Ammon's horn (tissue), 1 donor: ENCODE measurements at regions not wholly inside any gene's neighbourhood (a gene's known extent, or its start where the extent isn't known, plus 50 kb on each side); places are given as distances from the start of the nearest gene placed in this dataset.

ENCODE experiments used
- DNase-seq: peaks from one replicate; pipeline ENCODE4 v3.0.0-alpha.2; 2016; ENCODE audit warnings: low spot score

GRCh38 chr3:104832530-104832929 is 534.2 kb upstream of the ALCAM start:
- DNase-seq, result no peak

DNA sequence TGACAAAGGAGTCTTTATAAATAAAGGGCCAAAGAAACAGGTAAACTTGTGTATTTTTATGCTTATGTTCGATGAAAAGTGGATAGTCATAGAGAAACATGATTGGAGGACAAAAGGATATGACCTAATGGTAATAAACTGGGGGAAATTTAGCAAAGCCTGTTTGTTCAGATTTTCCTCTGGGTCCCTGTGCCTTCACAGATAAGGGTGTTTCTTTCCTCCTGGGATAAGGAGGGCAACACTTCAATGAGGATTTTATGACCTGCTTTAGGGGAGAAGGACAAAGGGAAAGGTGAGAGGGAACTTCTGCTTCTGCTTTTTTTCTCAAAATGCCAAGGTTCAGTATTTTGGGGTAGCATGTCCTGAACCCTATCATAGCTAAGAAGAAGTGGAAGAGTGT is 531.3 kb upstream of the ALCAM start:
- DNase-seq, result no peak

DNA sequence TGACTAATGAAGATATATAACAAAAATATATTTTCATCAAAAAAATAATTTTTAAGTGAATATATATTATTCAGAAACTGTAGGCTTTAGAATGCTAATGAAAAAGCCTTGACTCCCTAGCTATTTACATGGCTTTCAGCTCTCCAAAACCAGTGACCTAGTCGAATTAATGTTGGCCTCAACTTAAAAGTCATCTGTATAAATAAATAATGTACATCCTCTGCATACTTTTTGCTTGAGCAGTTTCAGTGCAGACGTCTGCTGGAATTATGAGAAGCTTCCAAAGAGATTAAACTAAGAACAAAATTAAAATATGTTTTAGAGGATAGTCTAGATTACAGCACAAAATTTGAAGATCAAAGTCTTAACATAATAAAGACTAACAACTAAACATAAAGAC is 520.4 kb upstream of the ALCAM start:
- no peak for DNase-seq

- no peak for DNase-seq
These were observed 517.6 kb upstream of the ALCAM start for GRCh38 chr3:104849070-104849469.

DNA sequence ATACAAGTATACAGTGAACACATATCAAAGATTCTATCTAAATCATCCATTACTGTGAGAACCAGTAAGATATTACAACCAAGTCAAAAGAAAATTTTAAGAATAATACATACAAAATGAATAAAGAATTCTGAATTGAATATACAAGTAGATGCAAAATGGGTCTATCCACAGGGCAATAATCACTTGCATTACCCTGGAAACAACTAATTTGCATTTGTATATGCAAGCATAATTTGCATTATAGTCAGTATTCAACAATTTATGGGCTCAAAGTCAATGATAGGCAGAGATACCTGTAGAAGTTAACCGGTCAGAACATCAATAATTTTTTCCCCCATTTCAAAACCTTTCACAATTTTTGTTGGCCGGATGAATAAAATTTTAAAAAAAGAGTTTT is 512.2 kb upstream of the ALCAM start:
- no peak for DNase-seq

GRCh38 chr3:104855702-104856101 is 511.0 kb upstream of the ALCAM start:
- DNase-seq, result no peak

GRCh38 chr3:104856741-104857140 is 510.0 kb upstream of the ALCAM start:
- DNase-seq, result no peak

DNA sequence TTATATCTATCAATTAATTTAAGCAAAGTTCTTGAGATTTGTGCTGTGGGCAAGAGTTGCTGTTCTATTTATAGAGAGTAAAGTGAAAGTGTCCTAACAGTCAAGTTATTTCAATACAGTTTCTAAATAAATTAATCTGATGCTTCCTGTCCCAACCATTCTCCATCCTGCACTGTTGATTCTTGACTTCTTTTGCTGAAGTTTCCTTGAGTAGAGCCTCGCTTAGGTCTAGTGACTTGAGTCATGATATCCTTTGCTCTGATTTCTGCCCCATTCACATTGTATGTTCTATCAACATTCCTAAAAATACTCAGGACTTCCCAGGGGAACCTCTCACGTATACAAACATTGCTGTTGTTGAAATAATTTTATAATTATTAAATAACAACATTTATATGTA is 498.4 kb upstream of the ALCAM start:
- DNase-seq, result no peak

DNA sequence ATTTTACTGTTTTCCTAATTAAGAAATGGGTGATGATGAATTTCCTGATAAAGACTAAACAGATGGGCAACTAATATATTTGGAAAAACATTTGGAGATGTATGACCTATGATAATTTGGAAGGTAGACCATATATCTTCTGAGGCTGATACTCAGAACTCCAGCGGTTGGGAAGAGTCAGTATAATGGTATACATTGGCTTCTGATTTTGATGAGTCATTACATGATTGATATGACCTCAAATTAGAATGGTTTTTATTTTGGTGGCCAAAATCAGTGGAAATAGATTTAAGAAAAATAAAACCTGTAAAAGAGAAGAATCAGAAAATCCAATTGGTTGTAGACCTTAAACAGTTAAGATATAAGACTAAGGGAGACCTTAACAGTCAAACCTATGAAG is 496.4 kb upstream of the ALCAM start:
- DNase-seq, result no peak

- DNase-seq, result no peak
These were observed 493.4 kb upstream of the ALCAM start for GRCh38 chr3:104873331-104873730.

DNA sequence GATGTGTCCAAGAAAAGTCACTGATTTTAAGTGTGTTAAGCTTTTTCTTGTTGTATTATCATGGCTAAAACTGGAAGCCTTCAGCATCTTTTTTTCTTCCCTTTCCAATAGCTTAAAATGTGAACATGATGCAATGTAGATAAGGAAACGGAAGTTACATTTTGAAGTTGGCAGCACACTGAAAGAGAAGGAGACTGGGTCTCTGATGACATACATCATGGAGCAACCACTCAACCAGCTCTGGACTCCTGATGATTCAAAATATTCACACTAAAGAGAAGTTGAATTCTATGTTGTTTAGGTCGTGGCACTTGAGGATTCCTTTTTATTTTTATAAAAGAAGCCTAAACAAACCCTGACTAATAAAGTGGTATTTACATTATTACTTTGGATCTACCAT is 488.3 kb upstream of the ALCAM start:
- DNase-seq, result no peak

GRCh38 chr3:104879919-104880318 is 486.8 kb upstream of the ALCAM start:
- no peak for DNase-seq

GRCh38 chr3:104885214-104885814 is 481.4 kb upstream of the ALCAM start:
- DNase-seq, result no peak

GRCh38 chr3:104886220-104886995 is 480.3 kb upstream of the ALCAM start:
- DNase-seq, result peak; percentile 13

DNA sequence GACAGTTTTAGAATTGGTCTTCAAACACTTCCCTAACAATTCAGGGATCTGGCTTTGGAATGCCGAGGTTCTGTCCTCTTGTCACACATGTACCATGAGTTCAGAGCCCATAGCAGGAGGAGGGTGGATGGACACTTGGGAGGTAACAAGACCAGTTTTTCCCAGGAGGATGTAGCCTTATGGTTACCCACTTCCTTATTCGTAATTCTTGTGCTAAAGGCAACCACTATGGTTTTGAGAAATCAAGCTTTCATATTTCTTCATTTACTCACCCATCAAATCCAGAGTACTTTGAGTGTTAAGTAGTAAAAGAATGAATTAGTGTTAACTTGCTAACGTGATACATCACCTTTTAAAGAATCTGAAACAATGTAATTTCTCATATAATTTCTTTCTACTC is 479.6 kb upstream of the ALCAM start:
- DNase-seq, result no peak

DNA sequence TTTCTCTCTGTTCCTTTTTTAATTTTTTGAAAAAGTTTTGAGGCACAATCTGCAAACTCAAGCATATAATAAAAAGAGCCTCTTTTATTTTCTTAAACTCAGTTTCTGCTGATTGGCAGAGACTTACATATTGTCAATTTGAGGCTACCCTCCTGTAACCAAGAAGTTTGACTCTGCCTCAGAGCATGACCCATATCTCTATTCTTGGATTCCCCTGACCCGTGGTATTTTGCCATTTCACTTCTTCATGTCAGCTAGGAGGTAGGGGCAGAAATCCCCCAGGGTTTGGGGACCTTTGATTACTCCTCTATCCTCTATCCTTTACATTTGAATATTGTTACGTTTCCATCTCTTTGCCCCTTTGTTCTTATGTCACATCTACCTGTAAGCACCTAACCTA is 479.1 kb upstream of the ALCAM start:
- no peak for DNase-seq

DNA sequence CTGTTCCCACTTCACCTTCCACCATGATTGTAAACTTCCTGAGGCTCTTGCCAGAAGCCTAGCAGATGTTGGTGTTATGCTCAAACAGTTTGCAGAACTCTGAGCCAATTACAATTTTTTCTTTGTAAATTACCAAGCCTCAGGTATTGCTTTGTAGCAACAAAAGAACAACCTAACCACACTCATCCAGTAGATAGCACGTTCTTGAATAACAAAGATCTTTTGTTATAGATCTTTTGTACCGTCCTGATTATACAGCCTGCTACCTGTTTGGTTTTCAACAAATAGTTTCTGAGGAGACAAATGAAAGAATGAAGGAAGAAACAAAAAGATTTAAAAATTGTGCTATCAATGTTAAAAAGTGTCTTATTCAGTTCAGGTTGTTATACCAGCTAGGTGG is 474.7 kb upstream of the ALCAM start:
- DNase-seq, result no peak

DNA sequence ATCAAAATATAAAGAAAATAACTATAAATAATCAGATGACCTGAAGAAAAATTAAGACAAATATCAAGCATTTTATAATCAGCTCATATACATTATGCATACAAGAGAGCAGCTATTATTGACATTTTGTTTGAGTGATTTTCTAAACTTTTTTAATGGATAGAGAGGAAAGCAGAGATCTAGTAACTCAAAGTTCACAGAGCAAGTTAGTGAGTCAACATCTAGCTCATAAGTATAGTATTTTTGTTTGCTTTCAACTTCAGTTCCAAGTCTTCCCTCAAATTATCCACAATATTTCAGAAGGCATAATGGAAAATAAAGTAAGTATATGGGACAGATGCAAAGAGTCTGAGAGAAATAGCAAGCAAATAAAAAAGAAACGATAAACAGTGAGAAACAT is 470.1 kb upstream of the ALCAM start:
- no peak for DNase-seq

GRCh38 chr3:104901396-104901795 is 465.3 kb upstream of the ALCAM start:
- no peak for DNase-seq

- DNase-seq, result no peak
These were observed 463.6 kb upstream of the ALCAM start for GRCh38 chr3:104903064-104903463.

GRCh38 chr3:104906001-104906639 is 460.6 kb upstream of the ALCAM start:
- no peak for DNase-seq

- DNase-seq, result no peak
These were observed 459.2 kb upstream of the ALCAM start for GRCh38 chr3:104907507-104907906.

GRCh38 chr3:104908761-104909160 is 457.9 kb upstream of the ALCAM start:
- no peak for DNase-seq

DNA sequence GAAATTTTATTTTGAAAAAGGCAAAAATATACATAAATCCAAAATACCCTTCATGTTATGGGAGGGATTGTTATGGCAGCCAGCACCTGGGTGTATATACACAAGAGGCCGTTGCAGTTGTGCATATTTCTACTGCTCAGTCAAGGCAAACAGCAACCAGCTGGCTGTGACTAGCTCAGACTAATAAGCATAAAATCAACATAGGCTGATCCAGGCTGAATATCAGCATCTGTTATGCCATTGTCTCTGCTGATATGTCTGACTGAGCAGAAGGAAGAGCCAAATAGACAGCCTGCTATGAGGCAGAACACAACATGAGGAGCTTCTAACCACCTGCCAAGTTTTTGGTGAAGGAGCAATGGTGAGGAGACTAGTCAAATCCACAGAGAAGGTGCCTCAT is 457.5 kb upstream of the ALCAM start:
- peak; percentile 72 for DNase-seq
